HG02852 (cell line): ENCODE measurements at regions not wholly inside any gene's neighbourhood (a gene's known extent, or its start where the extent isn't known, plus 50 kb on each side); places are given as distances from the start of the nearest gene placed in this dataset.
"Not testable (repeated sequence)": the region's sequence is repeated elsewhere in the genome, so short reads cannot be mapped to it uniquely, and the experiment has no call there.

ENCODE experiments used
- ATAC-seq: cut with Tn5 transposase; IDR thresholded peaks from one replicate; pipeline ENCODE4 v1.9.1; 2021; ENCODE audit warnings: mild to moderate bottlenecking, moderate library complexity; ENCODE audit not compliant: unreplicated experiment

- no peak for ATAC-seq
Observed at GRCh38 chr9:32884482-32884881, 101.1 kb downstream of the TMEM215 start.

- ATAC-seq: no peak
Observed at GRCh38 chr9:32886021-32886420, 102.7 kb downstream of the TMEM215 start.

DNA sequence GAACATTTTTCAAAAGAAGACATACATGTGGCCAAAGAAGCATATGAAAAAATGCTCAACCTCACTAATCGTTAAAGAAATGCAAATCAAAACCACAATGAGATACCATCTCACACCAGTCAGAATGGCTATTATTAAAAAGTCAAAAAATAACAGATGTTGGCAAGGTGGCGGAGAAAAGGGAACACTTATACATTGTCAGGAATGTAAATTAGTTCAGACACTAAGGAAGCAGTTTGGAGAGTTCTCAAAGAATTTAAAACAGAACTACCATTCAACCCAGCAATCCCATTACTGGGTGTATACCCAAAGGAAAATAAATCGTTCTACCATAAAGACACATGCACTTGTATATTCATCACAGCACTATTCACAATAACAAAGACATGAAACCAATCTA is 106.9 kb downstream of the APTX start:
- not testable (repeated sequence) for ATAC-seq

DNA sequence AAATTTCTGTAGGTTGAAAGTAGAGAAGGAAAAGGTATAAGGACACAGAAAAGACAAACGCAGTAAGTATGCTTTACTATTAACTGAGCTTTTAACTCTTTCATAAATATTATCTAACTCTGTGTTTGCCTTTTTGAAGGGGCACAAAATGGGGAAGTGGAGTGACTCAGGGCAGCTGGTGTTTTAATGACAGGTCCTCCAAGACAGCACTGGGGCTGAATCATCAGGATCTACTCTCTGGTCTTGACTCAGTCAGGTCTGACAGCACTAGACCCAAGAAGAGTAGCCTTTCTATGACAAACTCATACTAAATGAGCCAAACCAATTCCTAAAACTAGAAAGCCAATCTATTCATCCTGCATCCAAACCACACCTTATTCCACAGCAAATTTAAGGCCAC is 102.2 kb downstream of the APTX start:
- ATAC-seq: no peak

DNA sequence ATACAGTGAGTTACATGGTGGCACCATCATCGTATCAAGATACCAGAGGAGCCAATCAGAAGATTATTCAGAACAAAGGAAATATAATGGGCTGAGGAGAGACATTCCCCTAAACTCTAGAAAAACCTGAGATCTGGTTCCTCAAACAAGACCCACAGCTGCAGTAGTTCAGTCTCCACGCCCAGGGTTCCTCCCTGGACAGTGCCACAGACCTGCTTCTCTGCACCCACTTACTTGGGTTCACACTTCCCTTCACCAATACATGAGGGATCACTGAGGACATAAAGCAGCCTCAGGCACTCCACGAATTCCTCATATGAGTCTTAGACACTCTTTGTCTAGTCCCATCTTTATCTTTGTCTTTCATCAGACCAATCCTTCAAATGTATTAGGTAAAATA is 101.7 kb downstream of the APTX start:
- ATAC-seq: no peak

GRCh38 chr9:32906213-32906612 is 95.2 kb downstream of the APTX start:
- ATAC-seq: peak; percentile 96

DNA sequence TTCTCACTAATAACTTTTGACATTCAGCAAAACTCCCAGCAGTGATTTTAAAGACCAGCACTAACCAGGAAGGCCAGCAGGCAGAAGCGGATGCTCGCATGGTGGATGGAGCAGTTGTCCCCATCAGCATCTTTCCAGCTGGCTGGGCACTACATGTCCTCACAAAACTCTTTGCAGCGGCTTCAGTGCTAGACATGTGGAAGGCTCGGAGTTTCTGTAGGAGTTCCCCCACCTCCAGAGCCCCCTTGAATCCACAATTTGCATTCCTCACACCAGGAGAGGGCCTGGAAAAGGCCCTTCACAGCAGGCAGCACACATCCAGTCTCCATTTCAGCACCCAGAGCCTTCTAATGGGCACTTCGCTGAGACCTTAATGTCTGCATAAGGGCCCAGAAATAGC is 85.6 kb downstream of the APTX start:
- ATAC-seq: no peak

GRCh38 chr9:32918628-32919027 is 82.8 kb downstream of the APTX start:
- ATAC-seq: no peak
